Breast epithelium (tissue), 3 donors: ENCODE measurements at regions not wholly inside any gene's neighbourhood (a gene's known extent, or its start where the extent isn't known, plus 50 kb on each side); places are given as distances from the start of the nearest gene placed in this dataset.

Experiments
- POLR2A ChIP-seq: fragments of 450-650 bp; IDR thresholded peaks from one replicate; pipeline ENCODE4 v1.6.1; 2016; ENCODE audit warnings: antibody characterized with exemption, mild to moderate bottlenecking, moderate library complexity
- POLR2AphosphoS5 ChIP-seq, 3 donors: sonication (generic); formaldehyde crosslinking; IDR thresholded peaks; one replicate each; pipeline ENCODE4 v1.6.1; 2017; ENCODE audit warnings: antibody characterized with exemption in 3 of 3
- TF ChIP-seq, protein P1 (sequence below), 3 donors: fragments of 450-650 bp; IDR thresholded peaks; one replicate each; pipeline ENCODE4 v1.5.1; 2016 to 2017; ENCODE audit warnings: antibody characterized with exemption in 3 of 3, mild to moderate bottlenecking in 3 of 3, moderate library complexity in 3 of 3

DNA sequence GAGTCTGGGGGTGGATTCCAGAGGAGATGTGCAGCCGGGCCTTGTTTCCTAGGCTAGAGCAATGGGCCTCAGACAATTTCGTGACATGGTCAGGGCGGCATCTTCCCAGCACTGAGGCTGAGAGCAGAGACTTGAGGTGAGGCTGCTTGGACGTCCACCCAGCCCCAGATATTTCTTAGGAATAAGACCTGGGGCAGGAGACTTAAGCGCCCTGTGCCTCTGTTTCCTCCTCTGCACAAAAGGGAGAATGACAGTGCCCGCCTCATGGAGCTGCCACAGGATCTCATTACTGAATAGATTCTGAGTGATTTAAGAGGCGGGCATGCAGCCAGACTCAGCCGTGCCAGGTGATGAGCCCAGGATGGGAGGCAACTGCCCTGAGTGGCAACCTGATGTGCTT, 297.9 kb upstream of the SFSWAP start:
- TF ChIP-seq, protein P1, sequence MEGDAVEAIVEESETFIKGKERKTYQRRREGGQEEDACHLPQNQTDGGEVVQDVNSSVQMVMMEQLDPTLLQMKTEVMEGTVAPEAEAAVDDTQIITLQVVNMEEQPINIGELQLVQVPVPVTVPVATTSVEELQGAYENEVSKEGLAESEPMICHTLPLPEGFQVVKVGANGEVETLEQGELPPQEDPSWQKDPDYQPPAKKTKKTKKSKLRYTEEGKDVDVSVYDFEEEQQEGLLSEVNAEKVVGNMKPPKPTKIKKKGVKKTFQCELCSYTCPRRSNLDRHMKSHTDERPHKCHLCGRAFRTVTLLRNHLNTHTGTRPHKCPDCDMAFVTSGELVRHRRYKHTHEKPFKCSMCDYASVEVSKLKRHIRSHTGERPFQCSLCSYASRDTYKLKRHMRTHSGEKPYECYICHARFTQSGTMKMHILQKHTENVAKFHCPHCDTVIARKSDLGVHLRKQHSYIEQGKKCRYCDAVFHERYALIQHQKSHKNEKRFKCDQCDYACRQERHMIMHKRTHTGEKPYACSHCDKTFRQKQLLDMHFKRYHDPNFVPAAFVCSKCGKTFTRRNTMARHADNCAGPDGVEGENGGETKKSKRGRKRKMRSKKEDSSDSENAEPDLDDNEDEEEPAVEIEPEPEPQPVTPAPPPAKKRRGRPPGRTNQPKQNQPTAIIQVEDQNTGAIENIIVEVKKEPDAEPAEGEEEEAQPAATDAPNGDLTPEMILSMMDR (IDR thresholded peaks at IDR 0.05) = no peak
- TF ChIP-seq POLR2AphosphoS5 (IDR thresholded peaks at IDR 0.05) (no peak), POLR2A (no peak)
